ENCODE measurements at regions not wholly inside any gene's neighbourhood (a gene's known extent, or its start where the extent isn't known, plus 50 kb on each side); places are given as distances from the start of the nearest gene placed in this dataset.

DNA sequence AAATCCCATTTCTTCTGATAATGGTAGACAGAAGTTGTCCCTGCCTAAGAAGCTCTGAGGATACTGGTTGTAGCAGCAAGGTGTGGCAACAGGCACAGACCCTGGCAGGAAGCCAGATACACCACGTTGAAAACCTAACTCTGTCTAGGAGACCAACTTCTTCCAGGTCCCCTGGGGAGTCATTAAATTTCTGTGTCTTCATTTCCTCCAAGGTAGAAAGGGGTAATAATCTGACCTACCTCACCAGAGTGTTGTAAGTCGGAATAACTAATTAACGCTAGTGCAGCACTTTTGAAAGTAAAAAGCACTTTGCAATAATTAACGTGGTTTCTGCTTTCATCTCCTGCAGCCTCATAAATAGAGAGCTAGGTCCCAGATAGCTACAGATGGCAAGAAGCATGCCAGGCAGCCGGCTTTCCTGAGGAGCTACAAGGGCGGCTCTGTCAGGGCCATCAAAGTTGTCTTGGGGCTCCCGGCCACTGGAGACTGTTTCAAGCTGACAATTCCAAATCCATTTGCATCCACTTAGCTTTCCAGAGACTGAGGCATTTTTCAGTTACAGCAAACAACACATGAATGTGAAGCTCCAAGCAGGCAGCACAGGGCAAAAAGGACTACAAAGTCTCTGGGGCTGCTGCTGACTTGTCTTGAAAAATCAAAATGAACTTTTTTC, 176.2 kb downstream of the FOXO1 start (continued):
- TF ChIP-seq, protein P1, sequence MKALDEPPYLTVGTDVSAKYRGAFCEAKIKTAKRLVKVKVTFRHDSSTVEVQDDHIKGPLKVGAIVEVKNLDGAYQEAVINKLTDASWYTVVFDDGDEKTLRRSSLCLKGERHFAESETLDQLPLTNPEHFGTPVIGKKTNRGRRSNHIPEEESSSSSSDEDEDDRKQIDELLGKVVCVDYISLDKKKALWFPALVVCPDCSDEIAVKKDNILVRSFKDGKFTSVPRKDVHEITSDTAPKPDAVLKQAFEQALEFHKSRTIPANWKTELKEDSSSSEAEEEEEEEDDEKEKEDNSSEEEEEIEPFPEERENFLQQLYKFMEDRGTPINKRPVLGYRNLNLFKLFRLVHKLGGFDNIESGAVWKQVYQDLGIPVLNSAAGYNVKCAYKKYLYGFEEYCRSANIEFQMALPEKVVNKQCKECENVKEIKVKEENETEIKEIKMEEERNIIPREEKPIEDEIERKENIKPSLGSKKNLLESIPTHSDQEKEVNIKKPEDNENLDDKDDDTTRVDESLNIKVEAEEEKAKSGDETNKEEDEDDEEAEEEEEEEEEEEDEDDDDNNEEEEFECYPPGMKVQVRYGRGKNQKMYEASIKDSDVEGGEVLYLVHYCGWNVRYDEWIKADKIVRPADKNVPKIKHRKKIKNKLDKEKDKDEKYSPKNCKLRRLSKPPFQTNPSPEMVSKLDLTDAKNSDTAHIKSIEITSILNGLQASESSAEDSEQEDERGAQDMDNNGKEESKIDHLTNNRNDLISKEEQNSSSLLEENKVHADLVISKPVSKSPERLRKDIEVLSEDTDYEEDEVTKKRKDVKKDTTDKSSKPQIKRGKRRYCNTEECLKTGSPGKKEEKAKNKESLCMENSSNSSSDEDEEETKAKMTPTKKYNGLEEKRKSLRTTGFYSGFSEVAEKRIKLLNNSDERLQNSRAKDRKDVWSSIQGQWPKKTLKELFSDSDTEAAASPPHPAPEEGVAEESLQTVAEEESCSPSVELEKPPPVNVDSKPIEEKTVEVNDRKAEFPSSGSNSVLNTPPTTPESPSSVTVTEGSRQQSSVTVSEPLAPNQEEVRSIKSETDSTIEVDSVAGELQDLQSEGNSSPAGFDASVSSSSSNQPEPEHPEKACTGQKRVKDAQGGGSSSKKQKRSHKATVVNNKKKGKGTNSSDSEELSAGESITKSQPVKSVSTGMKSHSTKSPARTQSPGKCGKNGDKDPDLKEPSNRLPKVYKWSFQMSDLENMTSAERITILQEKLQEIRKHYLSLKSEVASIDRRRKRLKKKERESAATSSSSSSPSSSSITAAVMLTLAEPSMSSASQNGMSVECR (CRISPR knock-in tag; IDR thresholded peaks at IDR 0.05; ENCODE audit: borderline replicate concordance) = no peak
- TF ChIP-seq ETV6 (CRISPR knock-in tag; IDR thresholded peaks at IDR 0.05) (no peak), ZNF121 (CRISPR knock-in tag; IDR thresholded peaks at IDR 0.05) (no peak)

DNA sequence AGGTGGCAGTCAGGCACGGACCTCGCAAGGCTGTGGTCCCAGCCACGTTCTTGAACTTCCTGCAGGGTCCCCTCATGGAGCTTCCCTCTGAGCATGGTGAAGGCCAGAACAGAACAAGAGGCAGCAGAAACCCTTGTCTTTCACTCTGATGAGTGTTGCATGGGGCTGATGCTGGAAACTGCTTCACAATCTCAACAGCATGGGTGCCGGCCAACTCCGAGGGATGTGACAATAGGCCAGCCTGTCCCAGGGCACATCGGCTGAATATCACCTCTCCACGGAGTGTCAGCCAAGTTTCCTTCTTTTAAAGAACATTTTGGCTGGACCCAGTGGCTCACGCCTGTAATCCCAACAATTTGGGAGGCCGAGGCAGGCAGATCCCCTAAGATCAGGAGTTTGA, 173.9 kb downstream of the FOXO1 start:
- no peak for DNase-seq (ENCODE audit: low spot score)
- Mint-ChIP-seq H3K27ac (no peak overlapping the region), H3K36me3 (no peaks in the 10 kb centered on the region), H3K4me1 (peaks cover 36% of the 10 kb centered on the region), H3K4me3 (no peak overlapping the region), H3K27me3 (ENCODE audit: low read depth) (no peaks in the 10 kb centered on the region), H3K9me3 (no peaks in the 10 kb centered on the region)
- ChIA-PET POLR2A (no interaction called here), CTCF (no interaction called here)
- no peak for ATAC-seq
- TF ChIP-seq, protein P2, sequence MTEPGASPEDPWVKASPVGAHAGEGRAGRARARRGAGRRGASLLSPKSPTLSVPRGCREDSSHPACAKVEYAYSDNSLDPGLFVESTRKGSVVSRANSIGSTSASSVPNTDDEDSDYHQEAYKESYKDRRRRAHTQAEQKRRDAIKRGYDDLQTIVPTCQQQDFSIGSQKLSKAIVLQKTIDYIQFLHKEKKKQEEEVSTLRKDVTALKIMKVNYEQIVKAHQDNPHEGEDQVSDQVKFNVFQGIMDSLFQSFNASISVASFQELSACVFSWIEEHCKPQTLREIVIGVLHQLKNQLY (CRISPR knock-in tag; IDR thresholded peaks at IDR 0.05) = no peak
- TF ChIP-seq CBFB (CRISPR knock-in tag; IDR thresholded peaks at IDR 0.05; ENCODE audit: low read depth) = no peak
- no peak for TF ChIP-seq SP1 (CRISPR knock-in tag; conservative IDR thresholded peaks at IDR 0.05)
- TF ChIP-seq PRRX2 (CRISPR knock-in tag; IDR thresholded peaks at IDR 0.05) = no peak
- TF ChIP-seq NFYB (CRISPR knock-in tag; conservative IDR thresholded peaks at IDR 0.05; ENCODE audit: low read depth) = no peak
- TF ChIP-seq TEAD1 (CRISPR knock-in tag; IDR thresholded peaks at IDR 0.05) = no peak
- no peak for TF ChIP-seq GABPB1 (CRISPR knock-in tag; IDR thresholded peaks at IDR 0.05)
- TF ChIP-seq RORB (CRISPR knock-in tag; IDR thresholded peaks at IDR 0.05) = no peak
- no peak for TF ChIP-seq SMAD3 (CRISPR knock-in tag; IDR thresholded peaks at IDR 0.05; ENCODE audit: borderline replicate concordance)

DNA sequence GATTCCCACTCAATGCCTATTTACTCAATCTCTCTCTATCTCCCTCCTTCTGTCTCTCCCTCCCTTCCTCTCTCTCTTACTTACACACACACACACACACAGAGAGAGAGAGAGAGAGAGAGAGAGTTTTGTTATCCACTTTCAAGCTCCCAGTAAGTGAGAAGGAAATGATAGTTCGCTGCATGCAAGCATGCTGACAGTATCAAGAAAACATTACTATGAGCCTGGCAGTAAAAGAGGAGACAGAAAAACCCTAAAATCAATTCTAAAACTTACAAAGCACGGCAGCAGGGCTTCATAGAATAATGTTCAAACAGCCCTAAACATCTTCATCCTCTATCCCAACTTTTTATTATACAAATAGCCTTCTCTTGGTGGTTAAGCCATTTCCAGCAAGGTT, 171.9 kb downstream of the FOXO1 start:
- no peak for DNase-seq (ENCODE audit: low spot score)
- POLR2A ChIA-PET = no interaction called here
- no peak overlapping the region for H3K4me3 Mint-ChIP-seq
- no peaks in the 10 kb centered on the region for H3K27me3 Mint-ChIP-seq (ENCODE audit: low read depth)
- ATAC-seq = no peak
- H3K4me1 Mint-ChIP-seq = peaks cover 51% of the 10 kb centered on the region
- H3K9me3 Mint-ChIP-seq = no peaks in the 10 kb centered on the region
- H3K27ac Mint-ChIP-seq = peak overlapping the region; percentile 55
- H3K36me3 Mint-ChIP-seq = no peaks in the 10 kb centered on the region
- CTCF ChIA-PET = no interaction called here
- TF ChIP-seq CREM (CRISPR knock-in tag; IDR thresholded peaks at IDR 0.05) = no peak
- no peak for TF ChIP-seq ZNF138 (CRISPR knock-in tag; conservative IDR thresholded peaks at IDR 0.05)
- no peak for TF ChIP-seq JUN (CRISPR knock-in tag; IDR thresholded peaks at IDR 0.05)
- TF ChIP-seq, protein P3, sequence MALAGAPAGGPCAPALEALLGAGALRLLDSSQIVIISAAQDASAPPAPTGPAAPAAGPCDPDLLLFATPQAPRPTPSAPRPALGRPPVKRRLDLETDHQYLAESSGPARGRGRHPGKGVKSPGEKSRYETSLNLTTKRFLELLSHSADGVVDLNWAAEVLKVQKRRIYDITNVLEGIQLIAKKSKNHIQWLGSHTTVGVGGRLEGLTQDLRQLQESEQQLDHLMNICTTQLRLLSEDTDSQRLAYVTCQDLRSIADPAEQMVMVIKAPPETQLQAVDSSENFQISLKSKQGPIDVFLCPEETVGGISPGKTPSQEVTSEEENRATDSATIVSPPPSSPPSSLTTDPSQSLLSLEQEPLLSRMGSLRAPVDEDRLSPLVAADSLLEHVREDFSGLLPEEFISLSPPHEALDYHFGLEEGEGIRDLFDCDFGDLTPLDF (CRISPR knock-in tag; IDR thresholded peaks at IDR 0.05) = no peak
- TF ChIP-seq, protein P2 (CRISPR knock-in tag; IDR thresholded peaks at IDR 0.05) = no peak
- TF ChIP-seq, protein P4, sequence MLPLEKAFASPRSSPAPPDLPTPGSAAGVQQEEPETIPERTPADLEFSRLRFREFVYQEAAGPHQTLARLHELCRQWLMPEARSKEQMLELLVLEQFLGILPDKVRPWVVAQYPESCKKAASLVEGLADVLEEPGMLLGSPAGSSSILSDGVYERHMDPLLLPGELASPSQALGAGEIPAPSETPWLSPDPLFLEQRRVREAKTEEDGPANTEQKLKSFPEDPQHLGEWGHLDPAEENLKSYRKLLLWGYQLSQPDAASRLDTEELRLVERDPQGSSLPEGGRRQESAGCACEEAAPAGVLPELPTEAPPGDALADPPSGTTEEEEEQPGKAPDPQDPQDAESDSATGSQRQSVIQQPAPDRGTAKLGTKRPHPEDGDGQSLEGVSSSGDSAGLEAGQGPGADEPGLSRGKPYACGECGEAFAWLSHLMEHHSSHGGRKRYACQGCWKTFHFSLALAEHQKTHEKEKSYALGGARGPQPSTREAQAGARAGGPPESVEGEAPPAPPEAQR (CRISPR knock-in tag; IDR thresholded peaks at IDR 0.05) = no peak
- no peak for TF ChIP-seq ZNF396 (CRISPR knock-in tag; IDR thresholded peaks at IDR 0.05; ENCODE audit: borderline replicate concordance)
- TF ChIP-seq, protein P5, sequence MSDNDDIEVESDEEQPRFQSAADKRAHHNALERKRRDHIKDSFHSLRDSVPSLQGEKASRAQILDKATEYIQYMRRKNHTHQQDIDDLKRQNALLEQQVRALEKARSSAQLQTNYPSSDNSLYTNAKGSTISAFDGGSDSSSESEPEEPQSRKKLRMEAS (CRISPR knock-in tag; IDR thresholded peaks at IDR 0.05) = no peak
- TF ChIP-seq, protein P6, sequence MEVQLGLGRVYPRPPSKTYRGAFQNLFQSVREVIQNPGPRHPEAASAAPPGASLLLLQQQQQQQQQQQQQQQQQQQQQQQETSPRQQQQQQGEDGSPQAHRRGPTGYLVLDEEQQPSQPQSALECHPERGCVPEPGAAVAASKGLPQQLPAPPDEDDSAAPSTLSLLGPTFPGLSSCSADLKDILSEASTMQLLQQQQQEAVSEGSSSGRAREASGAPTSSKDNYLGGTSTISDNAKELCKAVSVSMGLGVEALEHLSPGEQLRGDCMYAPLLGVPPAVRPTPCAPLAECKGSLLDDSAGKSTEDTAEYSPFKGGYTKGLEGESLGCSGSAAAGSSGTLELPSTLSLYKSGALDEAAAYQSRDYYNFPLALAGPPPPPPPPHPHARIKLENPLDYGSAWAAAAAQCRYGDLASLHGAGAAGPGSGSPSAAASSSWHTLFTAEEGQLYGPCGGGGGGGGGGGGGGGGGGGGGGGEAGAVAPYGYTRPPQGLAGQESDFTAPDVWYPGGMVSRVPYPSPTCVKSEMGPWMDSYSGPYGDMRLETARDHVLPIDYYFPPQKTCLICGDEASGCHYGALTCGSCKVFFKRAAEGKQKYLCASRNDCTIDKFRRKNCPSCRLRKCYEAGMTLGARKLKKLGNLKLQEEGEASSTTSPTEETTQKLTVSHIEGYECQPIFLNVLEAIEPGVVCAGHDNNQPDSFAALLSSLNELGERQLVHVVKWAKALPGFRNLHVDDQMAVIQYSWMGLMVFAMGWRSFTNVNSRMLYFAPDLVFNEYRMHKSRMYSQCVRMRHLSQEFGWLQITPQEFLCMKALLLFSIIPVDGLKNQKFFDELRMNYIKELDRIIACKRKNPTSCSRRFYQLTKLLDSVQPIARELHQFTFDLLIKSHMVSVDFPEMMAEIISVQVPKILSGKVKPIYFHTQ (CRISPR knock-in tag; IDR thresholded peaks at IDR 0.05) = no peak
- TF ChIP-seq, protein P7, sequence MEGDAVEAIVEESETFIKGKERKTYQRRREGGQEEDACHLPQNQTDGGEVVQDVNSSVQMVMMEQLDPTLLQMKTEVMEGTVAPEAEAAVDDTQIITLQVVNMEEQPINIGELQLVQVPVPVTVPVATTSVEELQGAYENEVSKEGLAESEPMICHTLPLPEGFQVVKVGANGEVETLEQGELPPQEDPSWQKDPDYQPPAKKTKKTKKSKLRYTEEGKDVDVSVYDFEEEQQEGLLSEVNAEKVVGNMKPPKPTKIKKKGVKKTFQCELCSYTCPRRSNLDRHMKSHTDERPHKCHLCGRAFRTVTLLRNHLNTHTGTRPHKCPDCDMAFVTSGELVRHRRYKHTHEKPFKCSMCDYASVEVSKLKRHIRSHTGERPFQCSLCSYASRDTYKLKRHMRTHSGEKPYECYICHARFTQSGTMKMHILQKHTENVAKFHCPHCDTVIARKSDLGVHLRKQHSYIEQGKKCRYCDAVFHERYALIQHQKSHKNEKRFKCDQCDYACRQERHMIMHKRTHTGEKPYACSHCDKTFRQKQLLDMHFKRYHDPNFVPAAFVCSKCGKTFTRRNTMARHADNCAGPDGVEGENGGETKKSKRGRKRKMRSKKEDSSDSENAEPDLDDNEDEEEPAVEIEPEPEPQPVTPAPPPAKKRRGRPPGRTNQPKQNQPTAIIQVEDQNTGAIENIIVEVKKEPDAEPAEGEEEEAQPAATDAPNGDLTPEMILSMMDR (IDR thresholded peaks at IDR 0.05) = no peak
